SK-N-SH treated with all-trans-retinoic acid at 6 μM for 48 hours (cell line): ENCODE measurements at regions not wholly inside any gene's neighbourhood (a gene's known extent, or its start where the extent isn't known, plus 50 kb on each side); places are given as distances from the start of the nearest gene placed in this dataset.

Source experiments
- ATAC-seq: fragments of 200-7000 bp; cut with Tn5 transposase; 3 replicates; pipeline ENCODE4 v1.9.1; 2020; ENCODE audit warnings: mild to moderate bottlenecking, moderate library complexity
- ARNTL ChIP-seq: fragments of 450-650 bp; formaldehyde crosslinking; IDR thresholded peaks from 2 replicates; pipeline ENCODE4 v1.5.0; 2020; ENCODE audit warnings: low read depth, mild to moderate bottlenecking, moderate library complexity, borderline replicate concordance
- CREB5 ChIP-seq: fragments of 250-450 bp; sonication (Bioruptor Pico); IDR thresholded peaks from 2 replicates; pipeline ENCODE4 v1.5.1; 2020; ENCODE audit warnings: low read depth, mild to moderate bottlenecking, moderate library complexity
- CSDC2 ChIP-seq: fragments of 250-450 bp; sonication (Bioruptor Pico); IDR thresholded peaks from 2 replicates; pipeline ENCODE4 v1.5.0; 2020; ENCODE audit warnings: mild to moderate bottlenecking, moderate library complexity
- CSRNP3 ChIP-seq: fragments of 250-450 bp; sonication (Bioruptor Pico); IDR thresholded peaks from 2 replicates; pipeline ENCODE4 v1.5.1; 2021; ENCODE audit warnings: mild to moderate bottlenecking, moderate library complexity
- ESRRG ChIP-seq: fragments of 250-450 bp; sonication (Bioruptor Pico); IDR thresholded peaks from 2 replicates; pipeline ENCODE4 v1.6.1; 2021; ENCODE audit warnings: mild to moderate bottlenecking
- ISL1 ChIP-seq: fragments of 250-450 bp; sonication (Bioruptor Pico); IDR thresholded peaks from 2 replicates; pipeline ENCODE4 v2.1.2; 2022; ENCODE audit warnings: mild to moderate bottlenecking, moderate library complexity
- OSR1 ChIP-seq: fragments of 250-450 bp; sonication (Bioruptor Pico); IDR thresholded peaks from 2 replicates; pipeline ENCODE4 v1.8.0; 2022; ENCODE audit warnings: moderate library complexity, mild to moderate bottlenecking, inconsistent platforms
- PATZ1 ChIP-seq: fragments of 250-450 bp; sonication (Bioruptor Pico); IDR thresholded peaks from 2 replicates; pipeline ENCODE4 v1.8.0; 2020; ENCODE audit warnings: mild to moderate bottlenecking, moderate library complexity, borderline replicate concordance
- POU6F1 ChIP-seq: fragments of 250-450 bp; sonication (Bioruptor Pico); IDR thresholded peaks from 2 replicates; pipeline ENCODE4 v1.8.0; 2021; ENCODE audit warnings: low read depth, mild to moderate bottlenecking, moderate library complexity, borderline replicate concordance
- PPARA ChIP-seq: fragments of 250-450 bp; sonication (Bioruptor Pico); IDR thresholded peaks from 2 replicates; pipeline ENCODE4 v1.5.0; 2020; ENCODE audit warnings: mild to moderate bottlenecking, borderline replicate concordance
- RARB ChIP-seq: fragments of 250-450 bp; sonication (Bioruptor Pico); IDR thresholded peaks from 2 replicates; pipeline ENCODE4 v1.8.0; 2021; ENCODE audit warnings: mild to moderate bottlenecking, moderate library complexity
- TCF4 ChIP-seq: fragments of 250-450 bp; sonication (Bioruptor Pico); IDR thresholded peaks from 2 replicates; pipeline ENCODE4 v1.8.0; 2021; ENCODE audit warnings: mild to moderate bottlenecking, moderate library complexity, borderline replicate concordance
- TOX ChIP-seq: fragments of 250-450 bp; sonication (Bioruptor Pico); IDR thresholded peaks from 2 replicates; pipeline ENCODE4 v1.8.0; 2021; ENCODE audit warnings: mild to moderate bottlenecking, moderate library complexity, borderline replicate concordance
- ZC3H10 ChIP-seq: fragments of 250-450 bp; sonication (Bioruptor Pico); IDR thresholded peaks from 2 replicates; pipeline ENCODE4 v1.5.1; 2021; ENCODE audit warnings: mild to moderate bottlenecking, moderate library complexity
- ZFP30 ChIP-seq: fragments of 450-650 bp; formaldehyde crosslinking; IDR thresholded peaks from 2 replicates; pipeline ENCODE4 v1.5.0; 2022; ENCODE audit warnings: mild to moderate bottlenecking, moderate library complexity
- ZNF565 ChIP-seq: fragments of 450-650 bp; formaldehyde crosslinking; conservative IDR thresholded peaks from 2 replicates; pipeline ENCODE4 v1.5.0; 2020; ENCODE audit warnings: low read depth, mild to moderate bottlenecking, moderate library complexity
- ZNF70 ChIP-seq: fragments of 450-650 bp; formaldehyde crosslinking; IDR thresholded peaks from 2 replicates; pipeline ENCODE4 v1.5.0; 2020; ENCODE audit warnings: mild to moderate bottlenecking, moderate library complexity
- ZNF8 ChIP-seq: fragments of 450-650 bp; formaldehyde crosslinking; IDR thresholded peaks from 2 replicates; pipeline ENCODE4 v1.5.0; 2020; ENCODE audit warnings: mild to moderate bottlenecking, moderate library complexity

- no peak for ATAC-seq
- TF ChIP-seq TCF4 (CRISPR knock-in tag) (no peak), ZNF565 (CRISPR knock-in tag) (no peak), OSR1 (CRISPR knock-in tag) (no peak), CSDC2 (CRISPR knock-in tag) (no peak), PATZ1 (CRISPR knock-in tag) (no peak), ESRRG (CRISPR knock-in tag) (no peak), ISL1 (CRISPR knock-in tag) (no peak), PPARA (CRISPR knock-in tag) (no peak)
Measured at GRCh38 chr6:113457751-113458150, 399.4 kb upstream of the MARCKS start.

GRCh38 chr6:113458368-113459010 lies 398.7 kb upstream of the MARCKS start:
- no peak for TF ChIP-seq ZC3H10
- no peak for TF ChIP-seq RARB (CRISPR knock-in tag)
- no peak for TF ChIP-seq CREB5 (CRISPR knock-in tag)
- TF ChIP-seq ZFP30 (CRISPR knock-in tag), result no peak
- no peak for TF ChIP-seq CSRNP3
- TF ChIP-seq ZNF70, result no peak
- TF ChIP-seq ISL1 (CRISPR knock-in tag), result no peak
- TF ChIP-seq ZNF8, result no peak
- no peak; the same call in 2 of the 3 replicates for ATAC-seq

GRCh38 chr6:113461153-113461932 lies 395.8 kb upstream of the MARCKS start:
- TF ChIP-seq ZC3H10, result no peak
- no peak for TF ChIP-seq TOX (CRISPR knock-in tag)
- TF ChIP-seq CSDC2 (CRISPR knock-in tag), result no peak
- no peak for TF ChIP-seq ESRRG (CRISPR knock-in tag)
- no peak for TF ChIP-seq CREB5 (CRISPR knock-in tag)
- TF ChIP-seq CSRNP3, result no peak
- no peak for TF ChIP-seq ZFP30 (CRISPR knock-in tag)
- TF ChIP-seq OSR1 (CRISPR knock-in tag), result no peak
- ATAC-seq, result peak; percentile 53; the same call in 2 of the 3 replicates

- TF ChIP-seq ZC3H10 (no peak), OSR1 (CRISPR knock-in tag) (no peak), CREB5 (CRISPR knock-in tag) (no peak), ARNTL (CRISPR knock-in tag) (no peak), POU6F1 (CRISPR knock-in tag) (no peak)
- ATAC-seq, result no peak
Measured at GRCh38 chr6:113464536-113464935, 392.6 kb upstream of the MARCKS start.
